BJ (cell line): ENCODE measurements at regions not wholly inside any gene's neighbourhood (a gene's known extent, or its start where the extent isn't known, plus 50 kb on each side); places are given as distances from the start of the nearest gene placed in this dataset.

ENCODE experiments used
- CTCF ChIA-PET: fragments of 350-600 bp; formaldehyde crosslinking; extraction: SDS; loops from one replicate; lab custom pipeline; 2021; ENCODE audit warnings: antibody characterized with exemption, inconsistent platforms; lab: Yijun Ruan, JAX
- POLR2A ChIA-PET: fragments of 300-600 bp; sonication (Branson Sonifier 250); formaldehyde crosslinking; extraction: SDS; loops from one replicate; lab custom pipeline; 2021; ENCODE audit warnings: antibody characterized with exemption; lab: Charles Lee
- DNase-seq: peaks from one replicate; pipeline ENCODE4 v3.0.0-alpha.2; 2011; ENCODE audit warnings: low read depth
- H3K27me3 ChIP-seq: 2 replicates; pipeline ENCODE4 v1.6.0; 2011; ENCODE audit warnings: low read length; ENCODE audit not compliant: control insufficient read depth, insufficient read depth
- H3K36me3 ChIP-seq: 2 replicates; pipeline ENCODE4 v1.5.1; 2011; ENCODE audit warnings: low read length; ENCODE audit not compliant: control insufficient read depth, insufficient read depth
- H3K4me3 ChIP-seq: 2 replicates; pipeline ENCODE4 v1.5.1; 2011; ENCODE audit warnings: low read depth, mild to moderate bottlenecking, control low read depth, low read length
- TF ChIP-seq, protein P1 (sequence below): IDR thresholded peaks from 2 replicates; pipeline ENCODE4 v1.5.1; 2011; ENCODE audit warnings: low read depth, mild to moderate bottlenecking, control low read depth, inconsistent platforms, low read length, moderate library complexity; ENCODE audit not compliant: insufficient read depth

- ChIA-PET CTCF (no interaction called here), POLR2A (no interaction called here)
- TF ChIP-seq, protein P1, sequence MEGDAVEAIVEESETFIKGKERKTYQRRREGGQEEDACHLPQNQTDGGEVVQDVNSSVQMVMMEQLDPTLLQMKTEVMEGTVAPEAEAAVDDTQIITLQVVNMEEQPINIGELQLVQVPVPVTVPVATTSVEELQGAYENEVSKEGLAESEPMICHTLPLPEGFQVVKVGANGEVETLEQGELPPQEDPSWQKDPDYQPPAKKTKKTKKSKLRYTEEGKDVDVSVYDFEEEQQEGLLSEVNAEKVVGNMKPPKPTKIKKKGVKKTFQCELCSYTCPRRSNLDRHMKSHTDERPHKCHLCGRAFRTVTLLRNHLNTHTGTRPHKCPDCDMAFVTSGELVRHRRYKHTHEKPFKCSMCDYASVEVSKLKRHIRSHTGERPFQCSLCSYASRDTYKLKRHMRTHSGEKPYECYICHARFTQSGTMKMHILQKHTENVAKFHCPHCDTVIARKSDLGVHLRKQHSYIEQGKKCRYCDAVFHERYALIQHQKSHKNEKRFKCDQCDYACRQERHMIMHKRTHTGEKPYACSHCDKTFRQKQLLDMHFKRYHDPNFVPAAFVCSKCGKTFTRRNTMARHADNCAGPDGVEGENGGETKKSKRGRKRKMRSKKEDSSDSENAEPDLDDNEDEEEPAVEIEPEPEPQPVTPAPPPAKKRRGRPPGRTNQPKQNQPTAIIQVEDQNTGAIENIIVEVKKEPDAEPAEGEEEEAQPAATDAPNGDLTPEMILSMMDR = no peak
Measured at GRCh38 chr2:35082072-35082471, 1273.5 kb upstream of the CRIM1 start.

DNA sequence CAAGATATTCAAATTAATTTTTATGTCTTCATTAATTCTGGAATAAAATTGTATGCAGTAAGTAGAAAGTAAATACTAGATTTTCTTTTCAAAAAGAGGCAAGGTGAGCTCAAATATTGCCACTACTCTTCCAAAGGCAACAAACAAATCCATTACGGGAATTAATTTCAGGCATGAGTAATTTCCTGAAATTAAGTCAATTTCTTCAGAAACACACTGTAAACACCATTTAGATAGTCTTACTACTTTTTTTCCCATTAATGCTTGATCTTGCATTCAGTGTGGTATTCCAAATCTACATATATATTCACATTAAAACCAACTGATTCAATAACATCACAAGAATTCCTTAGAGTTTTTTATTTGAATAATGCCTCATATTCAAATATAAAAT lies 1274.0 kb upstream of the CRIM1 start:
- no peak for DNase-seq
- H3K4me3 ChIP-seq = no peak overlapping the region
- ChIA-PET POLR2A (no interaction called here), CTCF (no interaction called here)
- TF ChIP-seq, protein P1 = no peak
- H3K27me3 ChIP-seq = no peaks in the 10 kb centered on the region
- H3K36me3 ChIP-seq = no peaks in the 10 kb centered on the region

More at GRCh38 chr2:35082072-35082471, 1273.5 kb upstream of the CRIM1 start:
- Histone ChIP-seq H3K36me3 (no peaks in the 10 kb centered on the region), H3K4me3 (no peak overlapping the region), H3K27me3 (no peaks in the 10 kb centered on the region)
- DNase-seq = no peak

GRCh38 chr2:35081001-35081621 lies 1274.5 kb upstream of the CRIM1 start:
- POLR2A ChIA-PET = no interaction called here
- Histone ChIP-seq H3K36me3 (no peaks in the 10 kb centered on the region), H3K4me3 (no peak overlapping the region), H3K27me3 (no peaks in the 10 kb centered on the region)
- CTCF ChIA-PET = no interaction called here
- no peak for DNase-seq
- TF ChIP-seq, protein P1 = no peak

DNA sequence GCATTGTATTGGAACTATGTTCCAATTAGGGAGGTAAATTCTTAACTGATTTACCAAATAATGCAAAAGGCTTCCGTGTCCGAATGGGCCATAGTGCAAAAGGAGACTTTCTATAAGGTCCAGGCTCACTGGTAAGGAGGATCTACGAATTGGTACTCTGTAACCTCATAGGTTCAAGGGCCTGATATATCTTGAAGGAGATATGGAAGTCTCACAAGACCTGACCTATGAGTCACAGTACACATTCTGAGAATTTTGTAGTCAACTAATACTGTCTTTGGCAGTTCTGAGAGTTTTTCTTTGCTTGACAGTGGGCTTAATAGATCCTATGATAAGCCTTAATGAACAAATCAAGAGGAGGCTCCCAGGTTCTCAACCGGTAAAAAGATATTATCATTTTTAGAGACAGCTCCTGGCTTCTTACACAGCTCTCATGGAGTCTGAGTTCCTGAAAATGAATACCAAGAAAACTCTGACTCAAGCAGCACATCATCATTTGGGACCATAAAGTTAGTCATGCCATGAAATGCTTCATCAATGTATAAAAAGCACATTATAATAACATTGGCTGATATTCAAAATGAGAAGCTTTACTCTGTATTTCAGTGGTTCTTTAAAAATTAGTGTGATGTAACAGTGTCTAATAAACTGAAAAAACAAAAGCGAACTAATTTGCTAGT lies 1275.2 kb upstream of the CRIM1 start:
- ChIA-PET POLR2A (no interaction called here), CTCF (no interaction called here)
- no peaks in the 10 kb centered on the region for H3K27me3 ChIP-seq
- DNase-seq = no peak
- no peak overlapping the region for H3K4me3 ChIP-seq
- no peaks in the 10 kb centered on the region for H3K36me3 ChIP-seq
- TF ChIP-seq, protein P1 = no peak

- POLR2A ChIA-PET = no interaction called here
- Histone ChIP-seq H3K4me3 (no peak overlapping the region), H3K27me3 (no peaks in the 10 kb centered on the region), H3K36me3 (no peaks in the 10 kb centered on the region)
- DNase-seq = no peak
- CTCF ChIA-PET = no interaction called here
- TF ChIP-seq, protein P1 = no peak
Measured at GRCh38 chr2:35067420-35067819, 1288.2 kb upstream of the CRIM1 start.
